Naive thymus-derived CD4-positive, alpha-beta T cell (primary cell): ENCODE measurements at regions not wholly inside any gene's neighbourhood (a gene's known extent, or its start where the extent isn't known, plus 50 kb on each side); places are given as distances from the start of the nearest gene placed in this dataset.
"Not testable (repeated sequence)": the region's sequence is repeated elsewhere in the genome, so short reads cannot be mapped to it uniquely, and the experiment has no call there.

Experiments
- ATAC-seq: fragments of 150-1000 bp; cut with Tn5 transposase; 2 replicates; pipeline ENCODE4 v1.10.0; 2021; ENCODE audit warnings: mild to moderate bottlenecking, moderate library complexity
- CTCF ChIA-PET: fragments of 350-600 bp; sonication (Branson Sonifier 250); formaldehyde crosslinking; loops from one replicate; lab custom pipeline; 2021; ENCODE audit warnings: antibody characterized with exemption; lab: Charles Lee
- POLR2A ChIA-PET: fragments of 350-600 bp; sonication (Branson Sonifier 250); formaldehyde crosslinking; loops from one replicate; lab custom pipeline; 2021; ENCODE audit warnings: antibody characterized with exemption, inconsistent platforms; lab: Charles Lee
- DNase-seq, 9 donors: peaks; one replicate each; pipeline versions ENCODE4 v3.0.0 to v3.0.0-alpha.2; 2020 to 2022; ENCODE audit warnings: mixed read lengths in 1 of 9
- H3K27ac ChIP-seq: one replicate; pipeline ENCODE4 v1.7.0; 2013; ENCODE audit warnings: mild to moderate bottlenecking, low read depth, low read length, moderate library complexity
- H3K27me3 ChIP-seq, 2 donors: one replicate each; pipeline ENCODE4 v1.7.0; 2013; ENCODE audit warnings: low read length in 2 of 2, mild to moderate bottlenecking in 2 of 2, moderate library complexity in 2 of 2; ENCODE audit not compliant: control insufficient read depth in 2 of 2, insufficient read depth in 2 of 2
- H3K36me3 ChIP-seq, 3 experiments: 1 replicate in 2 of 3; 2 replicates in 1 of 3; pipeline ENCODE4 v1.7.0; 2013; ENCODE audit warnings: low read length in 3 of 3, mild to moderate bottlenecking in 3 of 3, moderate library complexity in 1 of 3; ENCODE audit not compliant: insufficient read depth in 3 of 3, control insufficient read depth in 2 of 3
- H3K4me1 ChIP-seq, 2 donors: one replicate each; pipeline ENCODE4 v1.7.0; 2013; ENCODE audit warnings: low read length in 2 of 2, mild to moderate bottlenecking in 2 of 2, moderate library complexity in 1 of 2; ENCODE audit not compliant: control insufficient read depth in 2 of 2, insufficient read depth in 2 of 2
- H3K4me3 ChIP-seq: 2 replicates; pipeline ENCODE4 v1.7.0; 2013; ENCODE audit warnings: mild to moderate bottlenecking, low read length
- H3K9me3 ChIP-seq, 3 experiments: 1 replicate in 2 of 3; 2 replicates in 1 of 3; pipeline ENCODE4 v1.7.0; 2013; ENCODE audit warnings: low read length in 3 of 3; ENCODE audit not compliant: control insufficient read depth in 2 of 3
- H3K27ac Mint-ChIP-seq, 9 donors: one replicate each; pipeline ENCODE4 v1.8.0; 2020 to 2022; ENCODE audit warnings: mixed read lengths in 9 of 9, mild to moderate bottlenecking in 8 of 9, moderate library complexity in 5 of 9, inconsistent platforms in 2 of 9
- H3K27me3 Mint-ChIP-seq, 5 donors: one replicate each; pipeline ENCODE4 v1.8.0; 2021 to 2022; ENCODE audit warnings: mixed read lengths in 5 of 5, mild to moderate bottlenecking in 1 of 5
- H3K36me3 Mint-ChIP-seq, 5 donors: one replicate each; pipeline ENCODE4 v1.8.0; 2020 to 2022; ENCODE audit warnings: mixed read lengths in 5 of 5, mild to moderate bottlenecking in 3 of 5, inconsistent platforms in 1 of 5
- H3K4me1 Mint-ChIP-seq, 7 donors: one replicate each; pipeline ENCODE4 v1.8.0; 2020 to 2022; ENCODE audit warnings: mixed read lengths in 7 of 7, mild to moderate bottlenecking in 3 of 7, inconsistent platforms in 1 of 7
- H3K4me3 Mint-ChIP-seq, 10 donors: one replicate each; pipeline ENCODE4 v1.8.0; 2020 to 2022; ENCODE audit warnings: mild to moderate bottlenecking in 10 of 10, mixed read lengths in 10 of 10, moderate library complexity in 6 of 10, inconsistent platforms in 2 of 10
- H3K9me3 Mint-ChIP-seq, 11 donors: one replicate each; pipeline ENCODE4 v1.8.0; 2020 to 2022; ENCODE audit warnings: mixed read lengths in 11 of 11, mild to moderate bottlenecking in 4 of 11, inconsistent platforms in 1 of 11, moderate library complexity in 1 of 11
- intact Hi-C, 2 donors: fragments of 100-400 bp; cut with micrococcal nuclease; formaldehyde crosslinking; loops; one replicate each; pipeline ENCODE4 v1.15.1; 2023

DNA sequence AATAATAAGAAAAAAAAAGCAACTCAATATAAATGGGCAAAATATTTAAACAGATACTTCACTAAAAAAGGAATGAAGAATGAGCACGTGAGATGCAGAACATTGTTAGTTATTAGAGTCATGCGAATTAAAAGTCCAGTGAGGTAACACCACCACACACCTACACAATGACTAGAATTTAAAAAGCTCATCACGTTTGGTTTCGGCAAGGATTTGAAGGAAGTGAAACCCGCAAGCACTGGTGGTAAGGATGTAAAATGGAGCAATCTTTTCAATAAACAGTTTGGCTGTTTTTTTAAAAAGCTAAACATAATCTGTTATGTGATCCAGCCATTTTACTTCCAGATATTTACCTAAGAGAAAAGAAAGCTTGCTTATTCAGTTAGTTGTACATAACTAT is 1181.6 kb upstream of the CELF4 start:
- H3K9me3 ChIP-seq, result no peaks in the 10 kb centered on the region
- H3K27me3 ChIP-seq, result no peaks in the 10 kb centered on the region
- Mint-ChIP-seq H3K36me3 (no peaks in the 10 kb centered on the region), H3K27ac (no peak overlapping the region), H3K27me3 (peaks cover 0 to 3% (median 0%) of the 10 kb centered on the region in 5 donors), H3K9me3 (peaks cover 0 to 5% (median 0%) of the 10 kb centered on the region in 11 donors), H3K4me1 (no peaks in the 10 kb centered on the region), H3K4me3 (no peak overlapping the region)
- no peaks in the 10 kb centered on the region for H3K4me1 ChIP-seq
- CTCF ChIA-PET, result no interaction called here
- no peak for ATAC-seq
- intact Hi-C loops, result no loop called here
- no peak for DNase-seq
- H3K27ac ChIP-seq, result no peak overlapping the region
- no peak overlapping the region for H3K4me3 ChIP-seq
- POLR2A ChIA-PET, result no interaction called here
- no peaks in the 10 kb centered on the region for H3K36me3 ChIP-seq

DNA sequence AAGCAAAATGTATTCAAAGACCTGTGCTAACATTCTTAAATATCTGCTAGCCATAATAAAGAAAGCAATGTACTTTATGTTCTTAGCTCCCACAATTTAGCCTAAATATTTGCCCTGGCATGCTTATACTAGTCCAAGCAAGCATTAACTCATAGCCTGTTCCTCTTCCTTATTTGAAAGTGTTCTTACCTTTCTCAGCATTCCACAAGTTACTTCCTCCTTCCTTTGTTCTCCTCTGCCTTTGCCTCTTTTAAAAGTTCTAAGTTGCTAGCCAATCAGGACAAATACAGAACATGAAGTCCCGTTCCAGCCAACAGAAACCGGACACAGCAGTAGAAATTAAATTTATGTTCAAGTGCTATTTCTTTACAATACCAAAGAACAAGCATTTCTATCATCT is 1154.6 kb upstream of the CELF4 start:
- not testable (repeated sequence) for H3K36me3 Mint-ChIP-seq, H3K27me3 Mint-ChIP-seq, H3K27ac Mint-ChIP-seq

DNA sequence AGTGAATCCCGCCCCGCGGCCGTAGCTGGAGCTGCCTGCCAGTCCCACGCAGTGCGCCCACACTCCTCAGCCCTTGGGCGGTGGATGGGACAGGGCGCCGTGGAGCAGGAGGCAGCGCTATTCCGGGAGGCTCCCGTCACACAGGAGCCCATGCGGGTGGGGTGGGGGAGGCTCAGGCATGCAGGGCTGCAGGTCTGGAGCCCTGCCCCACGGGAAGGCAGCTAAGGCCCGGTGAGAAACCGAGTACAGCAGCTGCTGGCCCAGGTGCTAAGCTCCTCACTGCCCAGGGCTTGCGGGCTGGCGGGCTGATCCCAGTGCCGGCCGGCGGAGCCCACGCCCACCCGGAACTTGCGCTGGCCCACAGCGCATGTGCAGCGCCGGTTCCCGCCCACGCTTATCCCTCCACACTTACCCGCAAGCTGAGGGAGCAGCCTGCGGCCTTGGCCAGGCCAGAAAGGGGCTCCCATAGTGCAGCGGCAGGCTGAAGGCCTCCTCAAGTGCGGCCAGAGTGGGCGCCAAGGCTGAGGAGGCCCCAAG is 1152.8 kb upstream of the CELF4 start:
- Mint-ChIP-seq H3K36me3 (no peaks in the 10 kb centered on the region), H3K27me3 (no peaks in the 10 kb centered on the region), H3K9me3 (peaks cover 0 to 12% (median 0%) of the 10 kb centered on the region in 11 donors), H3K27ac (no peak overlapping the region), H3K4me1 (no peaks in the 10 kb centered on the region), H3K4me3 (no peak overlapping the region)
- ChIA-PET CTCF (no interaction called here), POLR2A (no interaction called here)
- H3K9me3 ChIP-seq, result no peaks in the 10 kb centered on the region
- no peaks in the 10 kb centered on the region for H3K4me1 ChIP-seq
- ATAC-seq (no peak), DNase-seq (no peak)
- no peak overlapping the region for H3K4me3 ChIP-seq
- no peaks in the 10 kb centered on the region for H3K27me3 ChIP-seq
- H3K27ac ChIP-seq, result no peak overlapping the region
- intact Hi-C loops, result no loop called here
- no peaks in the 10 kb centered on the region for H3K36me3 ChIP-seq

More for the DNA sequence above, 1154.6 kb upstream of the CELF4 start:
- intact Hi-C loops, DNase-seq, H3K4me1 Mint-ChIP-seq, H3K36me3 ChIP-seq, H3K4me3 ChIP-seq, H3K27me3 ChIP-seq, H3K4me3 Mint-ChIP-seq, POLR2A ChIA-PET, H3K4me1 ChIP-seq, ATAC-seq, H3K9me3 ChIP-seq, H3K27ac ChIP-seq, CTCF ChIA-PET: not testable (repeated sequence)
- peaks cover 0 to 12% (median 0%) of the 10 kb centered on the region in 11 donors for H3K9me3 Mint-ChIP-seq

DNA sequence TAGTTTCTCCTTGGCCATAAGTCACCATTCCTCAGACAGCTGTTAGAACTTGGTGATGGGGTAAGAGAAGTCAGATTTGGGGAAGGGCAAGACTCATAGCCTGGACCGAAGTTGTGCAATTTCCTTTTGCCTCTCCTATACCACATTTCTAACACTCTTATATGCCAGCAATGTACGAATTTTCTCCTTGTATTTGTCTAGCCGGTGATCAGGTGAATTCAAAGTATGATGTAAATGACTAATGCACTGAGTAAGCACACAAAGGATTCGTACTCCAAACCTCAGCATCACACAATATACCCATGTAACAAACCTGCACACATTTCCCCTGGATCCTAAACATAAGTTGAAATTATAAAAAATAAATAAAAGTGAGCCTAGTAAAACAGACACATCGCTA is 1143.5 kb upstream of the CELF4 start:
- no peak overlapping the region for H3K4me3 Mint-ChIP-seq
- H3K9me3 ChIP-seq, result no peaks in the 10 kb centered on the region
- H3K4me1 Mint-ChIP-seq, result no peaks in the 10 kb centered on the region
- H3K27ac Mint-ChIP-seq, result no peak overlapping the region
- H3K36me3 Mint-ChIP-seq, result no peaks in the 10 kb centered on the region
- intact Hi-C loops, result no loop called here
- H3K9me3 Mint-ChIP-seq, result peaks cover 0 to 5% (median 0%) of the 10 kb centered on the region in 11 donors
- H3K4me1 ChIP-seq, result no peaks in the 10 kb centered on the region
- ChIA-PET CTCF (no interaction called here), POLR2A (no interaction called here)
- H3K27me3 Mint-ChIP-seq, result no peaks in the 10 kb centered on the region
- no peaks in the 10 kb centered on the region for H3K36me3 ChIP-seq
- H3K4me3 ChIP-seq, result no peak overlapping the region
- DNase-seq, result no peak
- H3K27me3 ChIP-seq, result no peaks in the 10 kb centered on the region
- no peak overlapping the region for H3K27ac ChIP-seq
- no peak for ATAC-seq

DNA sequence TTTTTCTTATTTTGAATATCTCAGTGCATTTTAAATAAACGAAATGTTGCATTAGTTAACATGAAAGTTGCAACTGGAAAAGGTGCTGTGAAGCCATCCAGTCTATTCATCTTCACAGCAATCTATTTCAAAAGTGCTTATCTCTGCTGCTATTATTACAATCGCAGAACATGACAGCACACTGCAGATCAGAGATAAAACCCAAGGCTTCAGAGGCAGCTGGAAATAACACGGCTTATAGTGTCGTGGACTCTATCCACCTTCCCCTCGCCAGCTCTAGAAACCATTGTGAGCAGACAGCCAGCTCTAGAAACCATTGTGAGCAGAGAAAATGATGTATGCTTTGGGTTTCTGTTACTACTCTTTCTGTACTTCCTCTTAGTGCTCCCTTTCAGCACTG is 1140.8 kb upstream of the CELF4 start:
- H3K4me1 ChIP-seq, result no peaks in the 10 kb centered on the region
- H3K4me3 ChIP-seq, result no peak overlapping the region
- no peaks in the 10 kb centered on the region for H3K9me3 ChIP-seq
- no peaks in the 10 kb centered on the region for H3K36me3 ChIP-seq
- DNase-seq (no peak), ATAC-seq (no peak)
- Mint-ChIP-seq H3K27ac (no peak overlapping the region), H3K36me3 (no peaks in the 10 kb centered on the region), H3K27me3 (no peaks in the 10 kb centered on the region), H3K4me3 (no peak overlapping the region), H3K4me1 (no peaks in the 10 kb centered on the region), H3K9me3 (peaks cover 0 to 9% (median 0%) of the 10 kb centered on the region in 11 donors)
- CTCF ChIA-PET, result no interaction called here
- intact Hi-C loops, result no loop called here
- no peak overlapping the region for H3K27ac ChIP-seq
- no peaks in the 10 kb centered on the region for H3K27me3 ChIP-seq
- POLR2A ChIA-PET, result no interaction called here

DNA sequence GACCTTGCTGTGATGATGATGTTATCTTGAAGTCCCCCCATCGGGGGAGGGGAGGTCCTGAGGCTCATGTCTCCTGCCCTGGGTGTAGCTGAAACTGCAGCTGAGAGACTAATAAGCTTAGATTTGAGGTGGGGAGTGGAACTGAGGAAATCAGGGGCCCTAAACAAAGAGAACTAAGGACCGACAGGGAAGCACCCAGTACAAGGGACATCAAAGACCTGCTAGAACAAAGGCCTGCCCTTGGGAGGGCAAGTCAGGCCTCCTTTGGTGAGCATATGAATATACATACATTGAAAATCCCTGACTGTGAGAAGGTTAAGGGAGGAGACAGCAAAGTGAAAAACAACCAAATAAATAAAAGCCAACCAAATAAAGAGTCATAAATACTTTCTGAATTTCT is 1132.5 kb upstream of the CELF4 start:
- Mint-ChIP-seq H3K36me3 (no peaks in the 10 kb centered on the region), H3K27ac (no peak overlapping the region), H3K27me3 (no peaks in the 10 kb centered on the region), H3K4me3 (no peak overlapping the region), H3K4me1 (no peaks in the 10 kb centered on the region), H3K9me3 (peaks cover 0 to 1% (median 0%) of the 10 kb centered on the region in 11 donors)
- H3K27me3 ChIP-seq, result no peaks in the 10 kb centered on the region
- H3K9me3 ChIP-seq, result no peaks in the 10 kb centered on the region
- ChIA-PET CTCF (interaction anchor here (0.6 kb wide), 1 partner anchor 45 kb away, joined by 4 read pairs; no protein-coding TSS in a partner anchor), POLR2A (no interaction called here)
- intact Hi-C loops, result no loop called here
- no peak overlapping the region for H3K27ac ChIP-seq
- DNase-seq (no peak), ATAC-seq (no peak)
- no peaks in the 10 kb centered on the region for H3K4me1 ChIP-seq
- H3K4me3 ChIP-seq, result no peak overlapping the region
- H3K36me3 ChIP-seq, result no peaks in the 10 kb centered on the region

DNA sequence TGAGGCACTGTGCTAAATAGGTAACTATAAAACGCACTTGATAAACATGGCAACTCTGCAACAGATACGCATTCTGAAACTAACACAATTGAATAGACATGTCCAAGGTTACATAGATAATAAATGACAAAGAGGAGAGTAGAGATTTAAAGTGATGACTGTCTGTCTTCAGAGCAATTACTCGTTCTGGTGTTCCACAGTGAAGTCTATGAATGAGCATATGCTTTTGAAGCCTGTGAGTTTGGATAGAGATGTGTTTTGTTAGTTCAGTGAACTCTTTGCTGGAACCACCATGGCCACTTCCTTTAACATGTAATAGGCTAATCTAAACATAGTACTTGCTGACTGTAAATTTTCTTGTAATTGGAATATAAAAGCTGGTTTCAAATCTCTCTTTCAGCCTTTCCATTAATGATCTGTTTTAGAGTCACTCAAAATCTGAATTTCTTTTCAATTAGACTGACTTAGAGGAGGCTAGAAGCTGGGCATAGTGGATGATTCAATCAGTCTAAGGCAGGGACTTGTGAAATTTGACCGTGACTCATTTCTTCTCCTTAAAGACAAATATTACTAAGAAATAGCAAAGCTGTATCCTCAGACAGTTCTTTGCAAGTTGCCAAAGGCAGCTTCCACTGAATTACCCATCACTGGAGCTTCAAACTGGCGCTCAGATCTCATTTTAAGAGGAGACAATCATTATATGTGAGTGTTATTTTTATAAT is 1130.1 kb upstream of the CELF4 start:
- no peak for DNase-seq
- no peak for ATAC-seq

More for the DNA sequence above, 1130.1 kb upstream of the CELF4 start:
- Mint-ChIP-seq H3K36me3 (no peaks in the 10 kb centered on the region), H3K9me3 (peaks cover 0 to 4% (median 0%) of the 10 kb centered on the region in 11 donors), H3K4me1 (no peaks in the 10 kb centered on the region), H3K27me3 (no peaks in the 10 kb centered on the region), H3K27ac (no peak overlapping the region), H3K4me3 (no peak overlapping the region)
- Histone ChIP-seq H3K9me3 (no peaks in the 10 kb centered on the region), H3K4me3 (no peak overlapping the region), H3K36me3 (no peaks in the 10 kb centered on the region), H3K27me3 (no peaks in the 10 kb centered on the region), H3K4me1 (no peaks in the 10 kb centered on the region), H3K27ac (no peak overlapping the region)
- intact Hi-C loops, result no loop called here
- CTCF ChIA-PET, result no interaction called here
- POLR2A ChIA-PET, result no interaction called here
